BE2C (cell line): ENCODE measurements at regions not wholly inside any gene's neighbourhood (a gene's known extent, or its start where the extent isn't known, plus 50 kb on each side); places are given as distances from the start of the nearest gene placed in this dataset.

Experiments
- DNase-seq: peaks from one replicate; pipeline ENCODE4 v3.0.0-alpha.2; 2020
- H3K27me3 ChIP-seq: fragments of 250-450 bp; sonication (Bioruptor Pico); 2 replicates; pipeline ENCODE4 v1.5.1; 2020; ENCODE audit warnings: mild to moderate bottlenecking
- H3K36me3 ChIP-seq: fragments of 250-450 bp; sonication (Bioruptor Pico); 2 replicates; pipeline ENCODE4 v1.5.1; 2020; ENCODE audit warnings: mild to moderate bottlenecking
- H3K4me1 ChIP-seq: fragments of 250-450 bp; sonication (Bioruptor Pico); 2 replicates; pipeline ENCODE4 v1.5.1; 2020
- H3K4me3 ChIP-seq: 2 replicates; pipeline ENCODE4 v1.5.1; 2011; ENCODE audit warnings: low read depth, low read length
- H3K9me3 ChIP-seq: fragments of 250-450 bp; sonication (Bioruptor Pico); 2 replicates; pipeline ENCODE4 v1.5.1; 2020
- CTCF ChIP-seq: IDR thresholded peaks from 2 replicates; pipeline ENCODE4 v1.5.1; 2012; ENCODE audit warnings: mild to moderate bottlenecking, low read depth, low read length

GRCh38 chr4:164108971-164109370 is 614.5 kb downstream of the TMA16 start:
- no peaks in the 10 kb centered on the region for H3K27me3 ChIP-seq
- no peak for TF ChIP-seq CTCF
- H3K9me3 ChIP-seq: no peaks in the 10 kb centered on the region
- DNase-seq: no peak
- no peaks in the 10 kb centered on the region for H3K36me3 ChIP-seq
- H3K4me3 ChIP-seq: no peak overlapping the region
- no peaks in the 10 kb centered on the region for H3K4me1 ChIP-seq

GRCh38 chr4:164109503-164109902 is 615.0 kb downstream of the TMA16 start:
- Histone ChIP-seq H3K36me3 (no peaks in the 10 kb centered on the region), H3K27me3 (no peaks in the 10 kb centered on the region), H3K4me3 (no peak overlapping the region), H3K9me3 (no peaks in the 10 kb centered on the region), H3K4me1 (no peaks in the 10 kb centered on the region)
- no peak for TF ChIP-seq CTCF
- DNase-seq: no peak

- no peaks in the 10 kb centered on the region for H3K36me3 ChIP-seq
- H3K27me3 ChIP-seq: no peaks in the 10 kb centered on the region
- H3K4me3 ChIP-seq: no peak overlapping the region
- H3K9me3 ChIP-seq: no peaks in the 10 kb centered on the region
- DNase-seq: no peak
- no peak for TF ChIP-seq CTCF
- H3K4me1 ChIP-seq: no peaks in the 10 kb centered on the region
These were observed 620.7 kb downstream of the TMA16 start for GRCh38 chr4:164115236-164115635.

GRCh38 chr4:164116286-164116685 is 621.8 kb downstream of the TMA16 start:
- TF ChIP-seq CTCF: no peak
- Histone ChIP-seq H3K4me1 (no peaks in the 10 kb centered on the region), H3K4me3 (no peak overlapping the region), H3K9me3 (no peaks in the 10 kb centered on the region), H3K27me3 (no peaks in the 10 kb centered on the region), H3K36me3 (no peaks in the 10 kb centered on the region)
- no peak for DNase-seq

GRCh38 chr4:164134388-164134787 is 619.5 kb upstream of the SMIM31 start:
- Histone ChIP-seq H3K27me3 (no peaks in the 10 kb centered on the region), H3K4me3 (no peak overlapping the region), H3K4me1 (no peaks in the 10 kb centered on the region), H3K36me3 (no peaks in the 10 kb centered on the region), H3K9me3 (no peaks in the 10 kb centered on the region)
- DNase-seq: no peak
- no peak for TF ChIP-seq CTCF

- no peak for DNase-seq
- no peak overlapping the region for H3K4me3 ChIP-seq
These were observed 617.7 kb upstream of the SMIM31 start for GRCh38 chr4:164136180-164136616.

More at GRCh38 chr4:164136180-164136616, 617.7 kb upstream of the SMIM31 start:
- Histone ChIP-seq H3K27me3 (no peaks in the 10 kb centered on the region), H3K4me1 (no peaks in the 10 kb centered on the region), H3K36me3 (no peaks in the 10 kb centered on the region), H3K9me3 (no peaks in the 10 kb centered on the region)
- no peak for TF ChIP-seq CTCF
